ENCODE measurements at regions not wholly inside any gene's neighbourhood (a gene's known extent, or its start where the extent isn't known, plus 50 kb on each side); places are given as distances from the start of the nearest gene placed in this dataset.
"Not testable (repeated sequence)": the region's sequence is repeated elsewhere in the genome, so short reads cannot be mapped to it uniquely, and the experiment has no call there.

- not testable (repeated sequence) for DNase-seq
Measured at GRCh38 chr7:113563257-113563656, 355.6 kb downstream of the PPP1R3A start.

GRCh38 chr7:113562801-113563200 is 356.0 kb downstream of the PPP1R3A start:
- no peak for DNase-seq

- DNase-seq: no peak
Measured at GRCh38 chr7:113562242-113562641, 356.6 kb downstream of the PPP1R3A start.

- no peak for DNase-seq
Measured at GRCh38 chr7:113561446-113561845, 357.4 kb downstream of the PPP1R3A start.

GRCh38 chr7:113550966-113551365 is 367.8 kb downstream of the PPP1R3A start:
- no peak for DNase-seq

GRCh38 chr7:113548561-113548960 is 370.2 kb downstream of the PPP1R3A start:
- no peak for DNase-seq

- DNase-seq: no peak
Measured at GRCh38 chr7:113548137-113548536, 370.7 kb downstream of the PPP1R3A start.

- no peak for DNase-seq
Measured at GRCh38 chr7:113521468-113521867, 397.3 kb downstream of the PPP1R3A start.

GRCh38 chr7:113519472-113519871 is 399.3 kb downstream of the PPP1R3A start:
- DNase-seq: no peak

GRCh38 chr7:113504691-113505090 is 386.3 kb upstream of the SMIM30 start:
- no peak for DNase-seq

GRCh38 chr7:113504142-113504541 is 385.8 kb upstream of the SMIM30 start:
- DNase-seq: no peak

- DNase-seq: not testable (repeated sequence)
Measured at GRCh38 chr7:113496586-113496985, 378.2 kb upstream of the SMIM30 start.

GRCh38 chr7:113494797-113495566 is 376.6 kb upstream of the SMIM30 start:
- DNase-seq: not testable (repeated sequence)

- DNase-seq: no peak
Measured at GRCh38 chr7:113491305-113491704, 373.0 kb upstream of the SMIM30 start.

GRCh38 chr7:113487925-113488731 is 369.8 kb upstream of the SMIM30 start:
- DNase-seq: no peak

- no peak for DNase-seq
Measured at GRCh38 chr7:113486548-113486947, 368.2 kb upstream of the SMIM30 start.

- DNase-seq: no peak
Measured at GRCh38 chr7:113483657-113484056, 365.3 kb upstream of the SMIM30 start.

GRCh38 chr7:113480537-113480936 is 362.2 kb upstream of the SMIM30 start:
- DNase-seq: no peak

GRCh38 chr7:113464096-113464855 is 345.9 kb upstream of the SMIM30 start:
- DNase-seq: no peak

- no peak for DNase-seq
Measured at GRCh38 chr7:113460067-113460466, 341.7 kb upstream of the SMIM30 start.

- no peak for DNase-seq
Measured at GRCh38 chr7:113456533-113456932, 338.2 kb upstream of the SMIM30 start.

- no peak for DNase-seq
Measured at GRCh38 chr7:113454597-113455169, 336.3 kb upstream of the SMIM30 start.

- no peak for DNase-seq
Measured at GRCh38 chr7:113452245-113452644, 333.9 kb upstream of the SMIM30 start.
